Pancreas (tissue), 10 donors: ENCODE measurements at regions not wholly inside any gene's neighbourhood (a gene's known extent, or its start where the extent isn't known, plus 50 kb on each side); places are given as distances from the start of the nearest gene placed in this dataset.

Experiments
- ATAC-seq, 4 donors: fragments of 200-7000 bp; cut with Tn5 transposase; one replicate each; pipeline versions ENCODE4 v1.8.0 to v1.9.1; 2020; ENCODE audit warnings: mild to moderate bottlenecking in 4 of 4, moderate library complexity in 4 of 4
- DNase-seq, 6 donors: peaks; one replicate each; pipeline ENCODE4 v3.0.0-alpha.2; 2020
- FAIRE-seq: peaks from 2 replicates; lab custom pipeline; 2012; peaks lifted over from hg19 to GRCh38; lab: Jason Lieb, UNC
- H3K27ac ChIP-seq, 4 donors: fragments of 200-600 bp; sonication (generic); 1 replicate in 3 of 4; 2 replicates in 1 of 4; pipeline versions ENCODE4 v1.5.0 to v1.8.0; 2020
- H3K27me3 ChIP-seq, 4 donors: fragments of 200-600 bp; one replicate each; pipeline ENCODE4 v1.8.0; 2021
- H3K36me3 ChIP-seq, 3 donors: fragments of 200-600 bp; sonication (generic) in 1 of 3; one replicate each; pipeline versions ENCODE4 v1.5.0 to v1.8.0; 2020 to 2021
- H3K4me1 ChIP-seq, 3 donors: fragments of 200-600 bp; one replicate each; pipeline ENCODE4 v1.8.0; 2021
- H3K4me3 ChIP-seq, 4 donors: fragments of 200-600 bp; sonication (generic) in 2 of 4; one replicate each; pipeline versions ENCODE4 v1.5.0 to v1.8.0; 2020 to 2021
- H3K9me3 ChIP-seq, 4 donors: fragments of 200-600 bp; one replicate each; pipeline ENCODE4 v1.8.0; 2021
- CTCF ChIP-seq, 4 donors: fragments of 200-600 bp; sonication (generic) in 3 of 4; IDR thresholded peaks; one replicate each; pipeline versions ENCODE4 v1.5.0 to v1.8.0; 2021; ENCODE audit warnings: antibody characterized with exemption in 4 of 4
- WGBS, 2 donors: extraction: QIAGEN DNeasy Blood & Tissue Kit; methylation state at CpG; one replicate each; pipeline ENCODE4 v1.1.7; 2013; 5-methylcytosine and 5-hydroxymethylcytosine counted together
- intact Hi-C, 3 donors: fragments of 100-400 bp; cut with DNase I; formaldehyde crosslinking; loops; one replicate each; pipeline versions ENCODE4 v1.11.1 to v1.14.2; 2022
- donor health status: healthy with polysubstance abuse.
- donor health status: DM: no; HTN: no; CAD: no; lungs with moderate emphysema.
- donor health status: DM: no; HTN: no; CAD: no.
- donor health status: control.
- donor health status: control.
- donor health status: Bipolar disorder and iron deficiency.
- donor health status: DM: yes; HTN: yes; CAD: no.
- donor health status: DM: no; HTN: no; CAD: no.
- donor health status: DM: no; HTN: no; CAD: no.
- donor health status: DM: yes; HTN: yes; CAD: no.

GRCh38 chr15:69591905-69592508 lies 139.4 kb downstream of the RPLP1 start:
- 23 to 33% methylated on average over 4 of the region's 4 CpGs for WGBS, 2 donors
- H3K4me3 ChIP-seq = no peak overlapping the region
- intact Hi-C loops = loop anchor here in 1 of 3 donors (5.0 kb wide), 1 partner anchor 505 kb away; the partner anchor contains the start of gene TLE3
- peak overlapping the region in 3 of 4 donors; percentile 4 to 97 (median 48) for H3K27ac ChIP-seq
- ATAC-seq (peak; percentile 45 to 67 (median 52)), FAIRE-seq (no peak), DNase-seq (peak in 1 of 6 donors; percentile 41)
- no peaks in the 10 kb centered on the region for H3K27me3 ChIP-seq
- H3K36me3 ChIP-seq = no peaks in the 10 kb centered on the region
- no peaks in the 10 kb centered on the region for H3K9me3 ChIP-seq
- peaks cover 40 to 56% (median 52%) of the 10 kb centered on the region in 3 donors for H3K4me1 ChIP-seq
- no peak for TF ChIP-seq CTCF (IDR thresholded peaks at IDR 0.05)

- FAIRE-seq = no peak
- intact Hi-C loops = loop anchor here in 1 of 3 donors (5.0 kb wide), 1 partner anchor 504 kb away; the partner anchor contains the start of gene TLE3
- Histone ChIP-seq H3K27me3 (no peaks in the 10 kb centered on the region), H3K9me3 (no peaks in the 10 kb centered on the region), H3K36me3 (no peaks in the 10 kb centered on the region), H3K4me3 (no peak overlapping the region), H3K27ac (peak overlapping the region in 3 of 4 donors; percentile 90 to 97 (median 93)), H3K4me1 (peaks cover 40 to 61% (median 55%) of the 10 kb centered on the region in 3 donors)
- no peak for ATAC-seq
- DNase-seq = no peak
- no peak for TF ChIP-seq CTCF (IDR thresholded peaks at IDR 0.05)
- WGBS, 2 donors = 69 to 71% methylated on average over 2 of the region's 2 CpGs
Observed at GRCh38 chr15:69592954-69593353, 140.3 kb downstream of the RPLP1 start.

- DNase-seq = no peak
Observed at GRCh38 chr15:69593488-69593887, 140.9 kb downstream of the RPLP1 start.

GRCh38 chr15:69593981-69594966 lies 141.7 kb downstream of the RPLP1 start:
- Histone ChIP-seq H3K27ac (peak overlapping the region; percentile 81 to 97 (median 92)), H3K27me3 (no peaks in the 10 kb centered on the region), H3K4me3 (no peak overlapping the region), H3K9me3 (no peaks in the 10 kb centered on the region), H3K36me3 (no peaks in the 10 kb centered on the region), H3K4me1 (peaks cover 40 to 61% (median 55%) of the 10 kb centered on the region in 3 donors)
- DNase-seq = peak; percentile 81 to 95 (median 92)
- ATAC-seq = peak; percentile 77 to 88 (median 80)
- 4 to 5% methylated on average over 24 of the region's 24 CpGs for WGBS, 2 donors
- intact Hi-C loops = loop anchor here in 1 of 3 donors (5.0 kb wide), 1 partner anchor 503 kb away; the partner anchor contains the start of gene TLE3
- peak; percentile 84 for FAIRE-seq
- no peak for TF ChIP-seq CTCF (IDR thresholded peaks at IDR 0.05)

More at GRCh38 chr15:69593488-69593887, 140.9 kb downstream of the RPLP1 start:
- intact Hi-C loops = loop anchor here in 1 of 3 donors (5.0 kb wide), 1 partner anchor 504 kb away; the partner anchor contains the start of gene TLE3
- H3K27ac ChIP-seq = peak overlapping the region; percentile 81 to 97 (median 92)
- no peak for ATAC-seq
- no peak for TF ChIP-seq CTCF (IDR thresholded peaks at IDR 0.05)
- FAIRE-seq = no peak
- H3K9me3 ChIP-seq = no peaks in the 10 kb centered on the region
- H3K4me1 ChIP-seq = peaks cover 40 to 61% (median 55%) of the 10 kb centered on the region in 3 donors
- WGBS, 2 donors = 47 to 50% methylated on average over 7 of the region's 7 CpGs
- no peaks in the 10 kb centered on the region for H3K27me3 ChIP-seq
- H3K4me3 ChIP-seq = no peak overlapping the region
- no peaks in the 10 kb centered on the region for H3K36me3 ChIP-seq
